GM12892 (cell line): ENCODE measurements at regions not wholly inside any gene's neighbourhood (a gene's known extent, or its start where the extent isn't known, plus 50 kb on each side); places are given as distances from the start of the nearest gene placed in this dataset.

Experiments
- POLR2A ChIP-seq: IDR thresholded peaks from 2 replicates; pipeline ENCODE4 v1.6.1; 2011; ENCODE audit warnings: low read depth, low read length, control low read depth
- POLR2AphosphoS5 ChIP-seq: IDR thresholded peaks from 2 replicates; pipeline ENCODE4 v1.6.1; 2011; ENCODE audit warnings: low read depth, low read length, control low read depth

- TF ChIP-seq POLR2A (no peak), POLR2AphosphoS5 (no peak)
Measured at GRCh38 chr12:114931025-114931424, 247.1 kb upstream of the TBX3 start.
